GM23248 (cell line): ENCODE measurements at regions not wholly inside any gene's neighbourhood (a gene's known extent, or its start where the extent isn't known, plus 50 kb on each side); places are given as distances from the start of the nearest gene placed in this dataset.

Experiments used
- EZH2 ChIP-seq: fragments of 200-600 bp; sonication (generic); IDR thresholded peaks from 2 replicates; pipeline ENCODE4 v1.6.1; 2018; ENCODE audit warnings: antibody characterized with exemption, mild to moderate bottlenecking; ENCODE audit not compliant: insufficient read depth, poor library complexity, severe bottlenecking
- EZH2phosphoT487 ChIP-seq: fragments of 200-600 bp; sonication (generic); IDR thresholded peaks from 2 replicates; pipeline ENCODE4 v1.6.1; 2018; ENCODE audit warnings: antibody characterized with exemption, moderate library complexity, mild to moderate bottlenecking, low read depth; ENCODE audit not compliant: insufficient read depth

- TF ChIP-seq EZH2phosphoT487 (no peak), EZH2 (no peak)
Measured at GRCh38 chr5:112687306-112687705, 50.4 kb upstream of the APC start.
